ENCODE measurements at regions not wholly inside any gene's neighbourhood (a gene's known extent, or its start where the extent isn't known, plus 50 kb on each side); places are given as distances from the start of the nearest gene placed in this dataset.

- TF ChIP-seq CTCF (IDR thresholded peaks at IDR 0.05) = no peak
- Mint-ChIP-seq H3K4me3 (no peak overlapping the region), H3K36me3 (ENCODE audit: low read depth) (no peaks in the 10 kb centered on the region), H3K4me1 (ENCODE audit: low read depth) (no peaks in the 10 kb centered on the region), H3K27ac (no peak overlapping the region), H3K27me3 (ENCODE audit: insufficient read depth) (peaks cover 3% of the 10 kb centered on the region; the same call in 1 of the 2 replicates), H3K9me3 (no peaks in the 10 kb centered on the region)
- DNase-seq = no peak
Observed at GRCh38 chr1:96552451-96552850, 169.1 kb upstream of the PTBP2 start.

GRCh38 chr1:96553811-96554210, 167.8 kb upstream of the PTBP2 start:
- Mint-ChIP-seq H3K4me1 (ENCODE audit: low read depth) (peaks cover 10% of the 10 kb centered on the region), H3K36me3 (ENCODE audit: low read depth) (no peaks in the 10 kb centered on the region), H3K9me3 (no peaks in the 10 kb centered on the region), H3K27ac (no peak overlapping the region), H3K4me3 (no peak overlapping the region), H3K27me3 (ENCODE audit: insufficient read depth) (peaks cover 3% of the 10 kb centered on the region; the same call in 1 of the 2 replicates)
- DNase-seq = no peak
- TF ChIP-seq CTCF (IDR thresholded peaks at IDR 0.05) = no peak

- H3K27me3 Mint-ChIP-seq (ENCODE audit: insufficient read depth) = peaks cover 3% of the 10 kb centered on the region; the same call in 1 of the 2 replicates
- DNase-seq = no peak
- H3K4me1 Mint-ChIP-seq (ENCODE audit: low read depth) = peaks cover 16% of the 10 kb centered on the region
- H3K27ac Mint-ChIP-seq = no peak overlapping the region
- H3K9me3 Mint-ChIP-seq = no peaks in the 10 kb centered on the region
- no peaks in the 10 kb centered on the region for H3K36me3 Mint-ChIP-seq (ENCODE audit: low read depth)
- no peak overlapping the region for H3K4me3 Mint-ChIP-seq
- TF ChIP-seq CTCF (IDR thresholded peaks at IDR 0.05) = no peak
Observed at GRCh38 chr1:96554364-96554763, 167.2 kb upstream of the PTBP2 start.

GRCh38 chr1:96557336-96557735, 164.2 kb upstream of the PTBP2 start:
- Mint-ChIP-seq H3K27me3 (ENCODE audit: insufficient read depth) (no peaks in the 10 kb centered on the region), H3K36me3 (ENCODE audit: low read depth) (peaks cover 5% of the 10 kb centered on the region; the same call in 1 of the 2 replicates), H3K27ac (no peak overlapping the region), H3K4me3 (no peak overlapping the region), H3K9me3 (peaks cover 5% of the 10 kb centered on the region), H3K4me1 (ENCODE audit: low read depth) (peaks cover 31% of the 10 kb centered on the region)
- no peak for DNase-seq
- TF ChIP-seq CTCF (IDR thresholded peaks at IDR 0.05) = no peak

GRCh38 chr1:96558635-96559034, 162.9 kb upstream of the PTBP2 start:
- no peak for DNase-seq
- Mint-ChIP-seq H3K27me3 (ENCODE audit: insufficient read depth) (no peaks in the 10 kb centered on the region), H3K36me3 (ENCODE audit: low read depth) (peaks cover 9% of the 10 kb centered on the region; the same call in 1 of the 2 replicates), H3K9me3 (peaks cover 5% of the 10 kb centered on the region), H3K4me3 (no peak overlapping the region), H3K27ac (no peak overlapping the region), H3K4me1 (ENCODE audit: low read depth) (peaks cover 31% of the 10 kb centered on the region)
- no peak for TF ChIP-seq CTCF (IDR thresholded peaks at IDR 0.05)

GRCh38 chr1:96559181-96559580, 162.4 kb upstream of the PTBP2 start:
- peaks cover 5% of the 10 kb centered on the region for H3K9me3 Mint-ChIP-seq
- peak overlapping the region; percentile 80 for H3K4me3 Mint-ChIP-seq
- no peak for TF ChIP-seq CTCF (IDR thresholded peaks at IDR 0.05)
- H3K4me1 Mint-ChIP-seq (ENCODE audit: low read depth) = peaks cover 31% of the 10 kb centered on the region
- H3K27ac Mint-ChIP-seq = peak overlapping the region; percentile 79
- H3K36me3 Mint-ChIP-seq (ENCODE audit: low read depth) = peaks cover 9% of the 10 kb centered on the region; the same call in 1 of the 2 replicates
- H3K27me3 Mint-ChIP-seq (ENCODE audit: insufficient read depth) = no peaks in the 10 kb centered on the region
- no peak for DNase-seq
